Skin of body (tissue), 1 donor: ENCODE measurements at regions not wholly inside any gene's neighbourhood (a gene's known extent, or its start where the extent isn't known, plus 50 kb on each side); places are given as distances from the start of the nearest gene placed in this dataset.
A peak's percentile ranks its signal among the peaks of the same experiment; 100 is the strongest.

Source experiments
- DNase-seq: peaks from one replicate; lab custom pipeline; 2025; lab: John Stamatoyannopoulos, UW

GRCh38 chr2:123163398-123163797 lies 861.7 kb upstream of the CNTNAP5 start:
- DNase-seq, result no peak

GRCh38 chr2:123164216-123164615 lies 860.9 kb upstream of the CNTNAP5 start:
- no peak for DNase-seq

DNA sequence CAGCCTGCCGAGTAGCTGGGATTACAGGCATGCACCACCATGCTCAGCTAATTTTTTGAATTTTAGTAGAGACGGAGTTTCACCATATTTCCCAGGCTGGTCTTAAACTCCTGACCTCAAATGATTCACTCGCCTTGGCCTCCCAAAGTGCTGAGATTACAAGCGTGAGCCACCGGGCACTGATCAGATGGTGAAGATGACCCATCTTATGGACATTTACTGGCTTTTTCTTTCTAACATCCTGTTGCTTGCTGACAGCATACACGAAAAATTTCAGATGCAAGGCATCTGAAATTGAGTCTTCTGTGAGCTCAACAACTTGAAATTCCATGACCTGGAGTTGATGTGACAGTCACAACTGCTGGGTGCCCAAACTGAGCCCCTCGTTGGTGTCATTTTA lies 859.5 kb upstream of the CNTNAP5 start:
- no peak for DNase-seq

DNA sequence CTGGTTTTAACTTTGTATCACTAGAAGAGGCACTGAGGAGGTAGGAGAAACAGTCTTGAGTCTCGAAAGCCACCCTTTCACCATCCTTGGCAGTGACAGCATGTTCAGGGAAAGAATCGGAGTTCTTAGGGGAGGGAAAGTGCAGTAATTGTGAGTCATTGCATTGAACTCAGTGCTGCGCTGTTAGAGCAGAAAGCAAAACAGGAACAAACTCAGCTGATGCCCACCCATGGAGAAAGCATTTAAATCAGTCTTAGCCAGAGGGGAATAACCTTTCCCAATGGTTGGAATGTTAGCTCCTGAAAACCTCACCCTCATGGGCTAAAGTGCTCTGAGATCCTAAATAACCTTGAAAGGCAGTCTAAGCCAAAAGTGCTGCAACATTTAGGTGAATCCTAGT lies 845.6 kb upstream of the CNTNAP5 start:
- DNase-seq, result no peak

GRCh38 chr2:123195957-123196356 lies 829.1 kb upstream of the CNTNAP5 start:
- DNase-seq, result no peak

DNA sequence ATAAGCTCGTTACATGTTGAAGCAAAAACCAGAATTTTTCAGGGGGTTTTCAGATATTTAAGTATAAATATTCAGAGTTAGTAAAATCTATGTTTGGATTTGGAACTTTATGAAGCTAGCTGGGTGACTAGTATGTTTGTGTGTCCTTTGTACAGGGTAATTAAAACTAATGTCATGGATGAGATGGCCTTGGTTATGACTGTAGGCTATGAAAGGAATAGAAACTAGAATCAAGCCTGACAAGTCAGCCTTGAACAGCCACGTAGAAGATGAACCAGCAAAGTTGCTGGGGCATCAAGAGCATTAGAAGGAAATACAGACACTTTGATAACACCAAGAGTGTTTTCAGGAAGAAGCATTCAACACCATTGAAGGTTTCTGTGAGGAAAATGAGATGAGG lies 825.1 kb upstream of the CNTNAP5 start:
- DNase-seq, result no peak

GRCh38 chr2:123207245-123207644 lies 817.8 kb upstream of the CNTNAP5 start:
- no peak for DNase-seq

DNA sequence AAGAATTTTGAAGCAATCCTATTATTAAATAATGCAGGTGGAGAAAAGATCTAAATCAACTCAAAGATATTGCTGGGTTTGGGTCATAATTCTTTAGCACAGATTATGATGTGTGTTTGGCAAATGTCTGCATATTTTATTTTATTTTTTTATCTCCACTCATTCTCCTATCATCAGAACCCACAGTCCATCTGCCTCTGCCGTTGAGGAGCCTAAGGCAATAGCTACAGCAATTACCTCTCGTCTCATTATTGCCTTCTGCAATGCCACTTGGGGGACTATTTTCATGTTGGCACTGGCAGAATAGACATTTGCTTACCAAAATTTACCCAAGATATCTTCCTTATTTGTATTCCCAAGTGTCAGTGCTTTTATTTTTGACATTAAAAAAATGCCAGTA lies 815.9 kb upstream of the CNTNAP5 start:
- DNase-seq, result no peak

DNA sequence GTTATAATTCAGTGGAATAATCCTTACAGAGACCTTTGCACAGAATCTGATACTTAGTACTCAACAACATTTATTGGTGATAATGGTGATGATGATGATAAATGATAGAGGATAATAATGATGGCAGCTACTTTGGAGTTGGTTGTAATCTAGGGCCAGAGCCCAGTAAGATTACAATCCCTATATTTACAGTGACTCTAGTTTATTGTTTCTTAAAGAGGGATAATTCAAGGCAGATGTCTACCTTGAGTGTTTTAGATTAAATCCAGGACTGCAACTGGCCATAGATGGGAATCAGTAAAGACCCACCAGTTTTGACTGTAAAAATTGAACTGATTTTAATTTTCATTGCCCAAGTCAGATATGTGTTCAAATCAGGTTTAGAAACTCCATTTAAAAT lies 813.9 kb upstream of the CNTNAP5 start:
- no peak for DNase-seq

GRCh38 chr2:123245156-123245555 lies 779.9 kb upstream of the CNTNAP5 start:
- no peak for DNase-seq

- DNase-seq, result no peak
These were observed 766.1 kb upstream of the CNTNAP5 start for GRCh38 chr2:123258877-123259539.

DNA sequence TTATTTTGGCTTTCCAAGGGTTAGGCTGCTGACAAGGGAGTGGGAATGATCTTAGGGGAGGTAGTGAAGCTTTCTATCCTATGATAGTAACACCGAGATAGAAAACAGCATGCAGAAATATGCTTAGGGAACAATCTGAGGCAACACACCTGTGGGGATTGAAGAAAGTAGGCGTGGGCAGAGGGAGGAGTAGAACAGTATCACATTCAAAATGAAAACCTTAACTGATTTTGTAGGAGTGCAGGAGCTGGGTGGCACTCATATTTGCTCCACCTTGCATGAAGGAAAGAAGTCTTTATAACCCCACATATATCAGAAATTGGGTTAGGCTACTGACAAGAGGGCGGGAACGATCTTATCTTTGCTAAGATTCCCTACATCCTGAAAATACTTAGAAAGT lies 762.2 kb upstream of the CNTNAP5 start:
- DNase-seq, result no peak

DNA sequence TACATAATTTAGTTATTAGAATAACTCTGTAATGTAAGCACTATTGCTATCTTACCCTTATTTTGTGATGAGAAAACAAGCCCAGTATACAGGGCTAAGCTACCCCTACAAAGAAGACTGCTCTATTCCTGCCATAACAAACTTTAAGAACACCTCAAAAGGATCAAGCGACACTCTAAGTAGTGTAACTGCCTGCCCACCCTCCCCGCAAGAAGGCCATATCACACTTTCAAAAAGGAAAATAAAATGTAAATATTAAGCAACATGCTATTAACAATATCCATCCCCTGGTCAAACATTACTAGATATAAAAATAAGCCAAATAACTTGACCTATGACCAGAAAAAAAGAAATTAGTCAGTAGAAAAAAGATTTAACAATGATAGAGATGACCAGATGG lies 741.7 kb upstream of the CNTNAP5 start:
- no peak for DNase-seq

- DNase-seq, result peak; percentile 8
These were observed 721.4 kb upstream of the CNTNAP5 start for GRCh38 chr2:123303731-123304130.
